ENCODE measurements at regions not wholly inside any gene's neighbourhood (a gene's known extent, or its start where the extent isn't known, plus 50 kb on each side); places are given as distances from the start of the nearest gene placed in this dataset.
A peak's percentile ranks its signal among the peaks of the same experiment; 100 is the strongest.

- no peak for TF ChIP-seq CTCF (IDR thresholded peaks at IDR 0.05)
- TF ChIP-seq POLR2A (IDR thresholded peaks at IDR 0.05): no peak
- TF ChIP-seq EP300 (IDR thresholded peaks at IDR 0.05): peak in 1 of 2 donors; percentile 35
Observed at GRCh38 chr10:113329121-113329596, 223.7 kb upstream of the HABP2 start.

All from tibial nerve (tissue), 4 donors.